Activated naive CD4-positive, alpha-beta T cell (primary cell): ENCODE measurements at regions not wholly inside any gene's neighbourhood (a gene's known extent, or its start where the extent isn't known, plus 50 kb on each side); places are given as distances from the start of the nearest gene placed in this dataset.
"Not testable (repeated sequence)": the region's sequence is repeated elsewhere in the genome, so short reads cannot be mapped to it uniquely, and the experiment has no call there.

ENCODE experiments used
- DNase-seq, 4 experiments: peaks; one replicate each; lab custom pipeline; 2025; lab: John Stamatoyannopoulos, UW

DNA sequence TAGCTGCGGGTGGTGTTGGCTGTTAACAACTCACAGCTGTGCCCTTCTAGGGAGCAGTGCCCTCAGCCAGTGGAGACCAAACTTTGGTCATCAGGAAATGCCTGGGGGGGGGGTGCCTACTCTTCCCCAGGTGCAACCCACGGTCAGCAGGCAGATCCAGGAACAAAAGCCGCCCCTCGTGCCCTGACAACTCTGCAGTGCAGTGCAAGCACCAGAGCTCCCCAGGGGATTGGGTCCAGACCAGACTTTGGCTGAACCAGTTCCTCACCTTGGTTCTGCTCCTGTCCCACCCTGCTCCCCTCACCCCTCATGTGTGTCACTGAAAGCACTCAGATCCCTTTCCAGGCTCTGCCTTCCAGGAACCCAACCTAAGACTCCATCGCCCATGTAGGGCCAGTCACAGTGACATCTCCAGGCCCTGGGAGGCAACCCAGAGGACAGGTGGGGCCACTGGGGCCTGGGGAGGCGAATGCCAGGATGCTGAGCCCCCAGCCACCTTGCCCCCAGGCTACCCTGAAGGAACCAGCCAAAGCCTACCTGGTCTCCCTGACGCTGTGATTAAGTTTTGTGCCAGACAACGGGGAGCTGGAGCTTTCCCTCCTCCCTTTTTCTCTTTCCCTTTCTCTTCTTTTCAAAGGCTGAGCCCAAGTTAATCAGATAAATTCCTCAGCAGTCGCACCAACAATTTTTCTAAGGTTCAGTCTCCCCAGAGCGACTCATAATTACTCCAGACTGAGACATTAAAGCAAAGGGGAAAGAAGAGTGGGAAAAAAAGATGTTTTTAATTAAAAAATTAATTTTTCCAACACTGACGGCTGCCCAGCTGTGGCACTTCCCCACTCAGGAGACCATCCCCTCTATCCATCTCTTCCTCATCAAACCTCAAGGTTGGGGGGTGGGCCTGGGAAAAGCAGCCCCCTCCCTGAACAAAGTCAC, 207.5 kb upstream of the LINGO1 start:
- DNase-seq: no peak

DNA sequence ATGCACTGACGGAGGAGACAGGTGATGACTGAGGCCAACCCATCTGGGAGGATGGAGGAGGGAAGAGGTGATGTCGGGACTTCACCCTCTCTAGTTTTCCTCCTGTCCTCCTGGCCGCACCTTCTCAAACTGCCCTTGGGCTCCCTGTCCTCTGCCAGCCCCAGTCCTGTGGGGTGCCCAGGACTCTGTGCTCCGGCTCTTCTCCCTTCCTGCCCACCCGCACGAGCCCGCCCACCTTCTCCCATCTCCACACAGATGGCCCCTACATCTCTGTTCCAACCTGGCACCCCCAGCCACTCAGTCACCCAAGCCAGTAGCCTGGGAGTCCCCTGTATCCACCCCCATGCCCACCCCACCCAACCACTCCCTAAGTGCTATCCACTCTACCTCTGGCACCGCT, 206.7 kb upstream of the LINGO1 start:
- DNase-seq: no peak

DNA sequence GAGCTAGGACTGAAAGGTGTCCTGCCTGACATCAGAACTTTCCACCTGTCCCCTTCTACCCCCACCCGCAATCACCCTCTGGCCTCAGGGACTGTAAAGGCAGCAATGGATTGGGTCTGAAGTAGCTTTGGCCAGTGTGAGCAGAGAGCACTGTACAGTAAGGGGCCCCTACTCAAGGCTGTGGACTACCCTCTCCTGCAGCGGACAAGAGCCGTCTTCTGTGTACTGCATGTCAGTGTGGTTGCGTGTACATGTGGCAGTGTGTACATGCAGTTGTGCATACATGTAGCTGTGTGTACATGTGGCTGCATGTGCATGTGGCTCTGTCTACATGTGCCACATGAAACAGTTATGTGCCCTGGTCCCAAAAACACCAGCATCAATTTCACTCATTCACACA, 205.9 kb upstream of the LINGO1 start:
- DNase-seq: no peak

DNA sequence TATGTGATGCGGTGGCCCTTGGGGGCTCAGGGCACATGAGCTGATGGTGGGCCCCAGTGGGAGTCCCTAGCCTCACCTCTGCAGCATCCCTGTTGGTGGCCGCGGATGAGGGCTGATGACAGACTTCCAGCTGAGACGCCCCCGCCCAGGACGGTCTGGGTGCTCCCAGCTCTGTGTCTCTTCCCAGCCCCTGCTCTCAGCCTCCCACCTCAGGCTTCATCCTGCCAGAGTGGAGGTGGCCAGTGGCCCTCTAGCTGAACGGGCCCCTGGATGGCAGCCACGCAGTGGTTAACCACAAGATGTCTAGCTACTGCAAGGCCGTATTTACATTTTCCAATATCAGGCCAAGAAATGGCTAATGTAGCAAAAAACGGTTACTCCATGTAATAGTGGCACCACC, 205.3 kb upstream of the LINGO1 start:
- DNase-seq: no peak

DNA sequence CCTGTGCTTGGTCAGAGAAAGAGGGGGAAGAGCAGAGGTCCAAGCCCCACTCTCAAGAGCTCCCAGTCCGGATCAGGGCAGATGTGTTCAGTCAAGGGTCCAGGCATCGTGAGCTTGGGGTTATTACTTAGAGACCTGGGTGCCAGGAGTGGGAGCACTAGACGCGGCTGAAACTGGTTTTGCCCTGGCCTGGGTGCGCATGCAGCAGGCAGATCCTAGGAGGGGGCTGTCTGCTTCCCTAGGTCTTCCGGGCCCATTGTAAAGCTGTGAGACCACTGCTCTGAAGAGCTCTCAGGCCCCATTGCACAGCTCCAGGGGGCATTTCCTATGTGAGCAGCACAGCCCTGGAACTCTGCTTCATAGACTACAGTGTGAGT, 204.9 kb upstream of the LINGO1 start:
- DNase-seq: no peak

DNA sequence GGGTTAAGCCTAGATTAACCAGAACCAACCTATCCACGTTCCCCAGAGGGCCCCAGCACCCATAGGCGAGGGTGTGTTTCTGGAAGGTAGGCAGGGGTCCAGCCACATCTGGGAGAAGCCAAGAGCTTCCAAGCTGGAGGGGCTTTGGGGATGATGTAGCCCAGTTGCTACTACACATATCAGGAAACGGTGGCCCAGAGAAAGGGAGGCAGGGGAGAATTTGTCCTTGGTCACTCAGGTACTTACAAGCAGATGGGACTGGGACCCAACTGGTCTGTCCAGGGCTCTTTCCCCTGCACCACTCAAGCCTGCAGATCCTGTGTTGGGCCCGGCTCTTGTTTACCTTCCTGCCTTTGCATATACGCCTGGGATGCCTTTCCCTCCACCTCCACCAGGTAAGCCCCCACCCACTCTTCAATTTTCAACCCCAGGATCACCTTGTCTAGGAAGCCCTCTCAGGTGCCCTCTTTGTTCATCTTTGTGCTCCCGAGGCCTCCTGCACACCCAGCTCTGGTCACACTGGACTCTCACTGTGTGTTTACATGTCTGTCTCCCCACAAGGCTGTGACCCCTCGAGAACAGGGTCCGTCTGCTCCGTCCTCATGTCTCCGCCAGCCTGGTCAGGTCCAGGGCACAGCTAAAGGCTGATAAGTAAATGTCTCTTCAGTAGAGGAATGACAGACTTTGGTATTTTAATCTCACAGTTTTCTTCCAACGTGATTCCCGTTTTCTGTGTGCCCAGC, 204.4 kb upstream of the LINGO1 start:
- DNase-seq: no peak

DNA sequence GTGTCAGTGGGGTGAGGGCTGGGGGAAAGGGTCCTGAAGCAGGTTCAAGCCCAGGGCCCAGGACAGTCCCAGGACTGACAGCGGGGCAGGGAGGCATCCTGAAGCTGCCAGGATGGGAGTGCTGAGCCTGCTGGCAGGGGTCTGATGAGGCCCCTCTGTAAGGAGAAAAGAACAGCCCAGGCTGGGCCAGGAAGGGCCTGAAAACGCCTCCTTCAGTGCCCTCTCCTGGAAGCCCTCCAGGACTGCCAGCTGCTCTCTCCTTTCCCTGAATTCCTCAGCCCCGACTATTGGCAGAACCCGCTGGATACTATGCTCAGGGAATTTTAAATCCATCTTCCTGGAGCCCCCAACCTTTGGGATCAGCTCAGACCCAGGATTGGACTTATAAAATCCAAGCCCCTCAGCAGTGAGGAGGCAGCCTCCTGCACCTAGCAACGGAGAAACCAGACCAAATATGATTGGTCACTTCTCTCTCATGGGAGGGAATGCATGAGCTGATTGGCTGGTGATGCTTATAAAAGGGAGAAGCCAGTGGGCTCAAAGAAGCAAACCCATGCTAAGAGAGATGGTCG, 203.5 kb upstream of the LINGO1 start:
- DNase-seq: no peak

DNA sequence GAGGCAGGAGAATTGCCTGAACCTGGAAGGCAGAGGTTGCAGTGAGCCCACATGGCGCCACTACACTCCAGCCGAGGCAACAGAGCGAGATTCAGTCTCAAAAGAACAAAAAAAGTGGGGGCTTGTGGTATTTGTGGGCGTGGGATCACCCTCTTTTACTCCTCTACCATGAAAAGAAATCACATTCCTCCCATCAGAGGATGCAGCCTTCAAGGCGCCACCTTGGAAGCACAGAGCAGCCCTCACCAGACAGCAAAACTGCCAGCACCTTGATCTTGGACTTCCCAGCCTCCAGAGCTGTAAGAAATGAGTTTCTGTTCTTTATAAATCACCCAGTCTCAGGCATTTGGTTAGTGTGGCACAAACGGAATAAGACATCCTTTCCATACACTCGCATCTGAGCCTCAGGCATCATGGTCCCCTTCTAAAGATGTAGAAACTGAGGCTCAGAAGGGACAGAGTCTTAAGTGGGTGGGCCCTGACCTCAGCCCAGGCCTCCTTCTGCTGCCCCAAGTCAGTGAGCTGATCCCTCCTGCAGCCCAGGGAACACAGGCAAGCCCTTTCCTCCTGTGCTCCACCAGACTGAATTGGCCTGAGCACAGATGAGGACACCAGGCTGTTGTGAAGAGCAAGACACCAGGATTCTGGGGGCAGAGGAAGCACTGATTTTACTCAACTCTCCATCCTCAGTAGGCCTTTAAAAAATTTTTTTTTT, 201.7 kb upstream of the LINGO1 start:
- no peak for DNase-seq

DNA sequence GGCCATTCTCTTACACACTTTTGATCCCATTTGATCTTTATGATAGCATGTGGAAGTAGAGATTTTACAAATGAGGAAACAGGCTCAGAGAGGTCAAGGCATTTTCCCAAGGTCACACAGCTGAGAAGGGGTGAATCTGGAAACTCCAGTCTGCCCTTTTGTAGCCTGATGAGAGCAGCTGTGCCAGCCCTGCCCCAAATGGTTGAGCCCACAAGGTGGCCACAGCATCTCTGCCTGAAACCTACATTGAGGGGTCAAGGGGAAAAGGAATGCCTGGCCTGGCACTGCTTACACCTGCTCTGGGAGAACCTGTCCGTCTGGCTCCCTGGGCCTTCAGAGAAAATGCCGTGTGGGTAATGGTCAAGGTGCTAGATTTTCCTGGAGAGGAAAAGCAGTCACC, 200.2 kb upstream of the LINGO1 start:
- no peak for DNase-seq

DNA sequence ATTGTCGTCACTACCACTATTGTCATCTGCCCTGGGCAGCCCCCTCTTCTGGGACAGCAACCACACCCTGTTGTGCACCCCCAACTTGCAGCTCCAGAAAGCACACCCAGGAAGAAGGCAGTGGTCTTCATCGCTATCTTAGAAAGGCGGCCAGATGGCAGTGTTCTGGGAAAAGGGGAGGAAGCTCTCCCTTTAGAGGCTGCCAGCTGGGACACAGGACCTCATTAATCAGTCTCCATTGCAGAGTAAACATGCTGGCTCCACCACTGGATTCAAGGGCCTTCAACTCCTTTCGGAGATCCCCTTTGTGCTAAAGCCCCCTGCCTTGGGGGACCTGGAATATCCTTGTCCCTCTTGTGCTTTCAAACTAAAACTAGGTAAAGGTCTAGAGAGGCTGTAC, 199.3 kb upstream of the LINGO1 start:
- no peak for DNase-seq

DNA sequence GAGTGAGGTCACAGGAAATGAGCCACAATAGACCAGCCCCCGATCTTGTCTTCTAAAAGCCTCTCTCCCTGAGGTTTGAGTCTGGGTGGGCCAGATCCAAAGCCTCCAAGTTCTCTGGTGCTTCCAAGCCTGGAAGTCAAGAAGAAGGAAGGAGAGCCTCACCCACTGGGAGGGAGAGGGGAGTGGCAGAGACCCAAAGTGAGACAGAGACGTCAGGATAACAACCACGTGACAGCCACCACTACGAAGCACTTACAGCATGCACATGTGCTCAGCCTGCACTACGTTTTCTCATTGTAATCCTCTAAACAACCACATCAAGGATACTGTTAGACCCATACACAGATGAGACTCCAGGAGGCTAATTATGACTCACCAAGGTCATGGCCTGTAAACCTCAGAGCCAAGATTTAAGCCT, 197.3 kb upstream of the LINGO1 start:
- no peak for DNase-seq

DNA sequence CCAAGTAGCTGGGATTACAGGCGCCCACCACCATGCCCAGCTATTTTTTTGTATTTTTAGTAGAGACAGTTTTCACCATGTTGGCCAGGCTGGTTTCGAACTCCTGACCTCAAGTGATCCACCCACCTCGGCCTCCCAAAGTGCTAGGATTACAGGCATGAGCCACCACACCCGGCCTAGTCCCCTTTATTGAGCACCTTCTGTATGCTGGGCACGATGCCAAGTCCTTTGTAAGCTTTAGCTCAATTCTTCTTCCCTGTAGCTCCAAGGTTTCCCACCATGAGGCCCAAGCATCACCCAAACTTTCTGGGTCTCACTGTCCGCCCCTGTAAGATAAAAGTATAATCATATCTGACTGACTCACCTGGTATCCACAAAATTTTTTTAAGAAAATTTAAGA, 196.6 kb upstream of the LINGO1 start:
- DNase-seq: not testable (repeated sequence)

DNA sequence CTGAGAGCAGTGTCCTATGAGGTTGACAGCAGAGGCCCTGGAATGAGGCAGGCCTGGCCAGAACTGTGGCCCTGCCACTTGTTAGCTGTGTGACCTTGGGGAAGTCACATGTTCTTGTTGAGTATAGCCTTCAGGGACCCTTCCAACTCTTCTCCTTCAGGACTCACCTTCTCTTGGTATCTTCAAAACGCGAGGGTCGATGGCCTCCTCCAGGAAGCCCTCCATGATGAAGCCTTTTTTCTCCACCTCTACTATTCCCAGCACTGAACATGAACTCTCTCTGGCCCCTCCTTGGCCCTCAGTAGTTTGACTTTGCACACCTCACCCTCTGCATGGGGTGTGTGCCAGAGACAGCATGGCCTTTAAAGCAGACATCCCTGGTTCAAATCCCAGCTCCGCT, 195.1 kb upstream of the LINGO1 start:
- DNase-seq: no peak

DNA sequence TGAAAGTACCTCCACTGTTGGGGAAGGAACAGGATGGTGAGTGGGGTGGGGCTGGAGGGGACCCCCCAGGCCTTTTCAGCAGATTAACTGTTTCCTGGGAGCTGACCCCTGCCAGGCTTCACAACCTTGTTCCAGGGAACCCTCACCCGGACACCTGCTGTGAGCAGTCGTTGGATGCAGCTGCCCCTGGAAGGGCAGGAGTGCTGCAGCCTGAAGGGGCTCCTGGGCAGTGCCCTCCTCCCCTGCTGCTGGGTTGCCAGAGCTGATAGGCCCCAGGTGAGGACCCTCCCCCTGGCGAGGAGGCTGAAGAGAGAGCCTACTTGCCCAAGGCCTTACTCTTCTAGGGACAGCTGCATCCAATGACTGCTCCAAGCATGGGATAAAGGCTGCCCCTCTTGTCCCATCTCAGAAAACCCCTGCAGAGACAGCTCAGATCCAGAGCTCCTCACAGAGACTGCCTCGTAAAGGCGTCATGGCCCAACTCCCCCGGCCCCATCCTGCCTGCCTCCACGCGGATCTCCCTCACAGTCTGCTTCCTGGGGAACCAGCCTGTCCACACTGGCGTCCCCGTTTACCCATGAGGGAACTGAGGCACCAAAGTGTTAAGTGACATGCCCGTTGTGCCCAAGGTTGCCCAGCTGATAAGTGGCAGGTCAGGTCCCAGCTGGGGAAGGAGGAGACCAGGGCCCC, 193.4 kb upstream of the LINGO1 start:
- DNase-seq: no peak

DNA sequence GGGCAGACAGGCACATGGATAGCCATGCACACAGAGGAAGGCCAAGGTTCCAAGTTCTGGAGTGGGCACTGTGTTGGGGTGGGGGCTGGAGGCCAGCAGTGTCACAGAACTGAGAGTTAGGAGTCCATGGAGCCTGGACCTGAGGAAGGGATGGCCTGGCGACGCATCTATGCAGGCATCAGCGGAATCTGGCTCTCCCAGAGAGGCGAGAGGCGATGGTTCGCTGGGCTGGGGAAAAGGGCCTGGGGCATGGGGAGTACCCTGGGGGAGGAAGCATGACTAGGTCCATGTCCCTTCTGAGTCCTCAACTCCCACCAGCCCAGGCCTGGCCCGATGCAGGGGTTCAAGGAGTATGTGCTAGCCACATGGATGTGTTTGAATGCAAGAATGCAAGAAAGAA, 192.8 kb upstream of the LINGO1 start:
- no peak for DNase-seq

DNA sequence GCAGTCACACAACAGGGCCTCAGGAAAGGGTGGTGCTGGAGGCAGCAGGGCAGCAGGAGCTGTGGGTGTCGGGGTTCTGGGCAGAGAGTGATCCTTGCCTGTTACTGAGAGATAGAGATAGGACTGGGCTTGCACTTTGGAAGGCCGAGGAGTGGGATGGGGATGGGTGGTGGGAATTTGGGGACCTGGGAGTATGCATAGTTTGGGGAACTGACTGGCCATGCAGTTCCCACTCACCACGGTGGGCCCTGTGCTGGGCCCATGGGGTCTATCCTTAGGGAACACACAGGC, 192.5 kb upstream of the LINGO1 start:
- no peak for DNase-seq

DNA sequence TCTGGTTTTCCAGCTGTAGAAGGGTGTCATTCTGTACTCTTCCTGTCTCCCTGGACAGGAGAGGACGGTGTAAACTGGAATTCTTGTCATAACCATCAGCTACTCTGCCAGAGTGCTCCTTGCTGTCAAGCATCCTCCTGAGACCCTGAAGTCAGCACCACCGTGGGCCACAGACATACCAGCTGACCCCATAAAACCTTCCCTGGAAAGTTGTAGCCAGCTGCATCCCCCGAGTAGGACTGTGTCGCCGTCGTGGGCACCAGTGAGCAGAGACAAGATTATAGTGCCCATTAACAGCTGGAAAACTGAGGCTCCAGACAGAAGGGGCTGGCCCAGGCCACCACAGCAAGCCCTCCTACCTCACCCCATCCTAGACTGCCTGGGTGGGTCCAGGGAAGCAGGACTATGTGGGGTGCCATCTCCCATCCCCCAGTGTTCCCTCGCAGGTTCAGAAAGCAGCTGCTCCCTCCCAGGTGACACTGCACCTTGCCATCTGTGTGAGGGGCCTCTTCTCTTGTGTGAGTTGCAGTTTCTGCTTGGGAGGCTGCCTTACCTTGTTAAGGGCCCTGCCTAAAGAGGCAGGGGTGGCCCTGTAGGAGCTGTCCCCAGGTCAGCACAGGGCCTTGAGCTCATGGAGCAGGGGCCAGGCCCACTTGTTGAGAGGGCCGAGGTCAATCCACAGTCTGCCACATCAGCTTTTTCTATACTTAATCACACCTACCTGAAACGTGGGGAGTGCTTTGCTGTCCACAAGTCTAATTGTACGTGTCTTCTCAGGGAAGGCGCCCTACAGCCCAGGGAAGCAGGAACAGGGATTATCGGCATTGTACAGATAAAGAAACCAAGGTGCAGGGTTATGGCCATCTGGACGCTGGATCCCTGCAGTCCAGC, 191.9 kb upstream of the LINGO1 start:
- DNase-seq: no peak

DNA sequence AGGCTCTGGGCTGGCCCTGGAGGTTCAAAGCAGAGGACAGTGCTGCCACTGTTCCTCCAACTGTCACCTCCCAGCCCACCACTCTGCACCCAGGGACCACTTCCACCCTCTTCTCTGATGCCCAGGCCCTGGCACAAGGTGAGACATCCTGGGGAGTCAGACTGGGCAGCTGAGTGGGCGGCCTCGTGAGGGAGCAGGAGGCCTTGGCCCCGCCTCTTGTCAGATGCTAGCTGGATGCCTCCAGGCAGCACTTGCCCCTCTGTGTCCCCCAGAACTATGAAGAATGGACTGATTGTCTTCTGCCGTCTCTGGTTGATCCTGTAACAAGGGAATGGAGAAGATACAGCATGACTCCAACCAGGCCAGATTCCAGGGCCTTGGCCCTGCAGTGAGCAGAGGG, 191.0 kb upstream of the LINGO1 start:
- no peak for DNase-seq

DNA sequence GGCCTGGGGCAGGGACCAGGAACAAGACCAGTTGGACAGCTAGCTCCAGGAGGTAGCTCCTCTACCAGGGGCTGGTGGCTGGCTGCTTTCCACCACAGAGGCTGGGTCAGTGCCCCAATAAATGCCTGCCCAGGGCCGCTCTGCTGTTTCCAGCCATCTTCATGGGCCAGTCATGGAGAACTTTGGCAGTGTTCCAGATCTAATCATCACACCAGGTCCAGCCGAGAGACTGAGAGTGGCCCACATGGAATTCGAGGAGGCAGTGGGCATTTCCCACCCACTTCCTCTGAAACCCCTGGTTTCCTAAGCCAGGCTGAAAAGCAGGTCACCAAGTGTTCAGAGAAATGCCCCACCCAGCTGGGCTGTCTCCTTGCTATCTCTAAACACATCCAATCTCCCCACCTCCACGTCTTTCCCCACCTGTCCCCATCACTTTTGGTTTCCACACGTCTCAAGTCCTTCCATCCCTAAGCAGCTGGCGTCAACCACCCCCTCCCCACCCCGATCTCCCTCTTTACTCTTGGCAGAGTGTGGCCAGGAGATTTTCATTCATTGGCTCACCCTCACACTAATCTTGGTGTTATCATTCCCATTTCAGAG, 190.0 kb upstream of the LINGO1 start:
- DNase-seq: no peak

DNA sequence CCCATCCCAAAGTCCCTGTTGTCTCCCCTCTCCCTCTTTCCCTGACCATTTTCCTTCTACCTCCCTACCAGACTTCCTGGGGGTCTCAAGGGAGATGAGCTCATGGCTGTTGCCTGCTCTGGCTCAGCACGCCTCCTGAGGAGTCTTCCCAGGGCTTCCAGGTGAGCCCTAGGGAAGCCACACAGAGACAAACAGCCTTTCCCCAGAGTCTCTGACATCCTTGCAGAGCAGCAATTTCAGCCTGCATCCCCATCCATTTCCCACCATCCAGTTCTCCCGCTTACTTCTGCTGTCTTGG, 189.2 kb upstream of the LINGO1 start:
- DNase-seq: no peak
